Activated CD8-positive, alpha-beta memory T cell treated with anti-CD3 and anti-CD28 coated beads, Interleukin-2, amount 10 ng/mL, durations not matched to agents 7 days and 5 days (primary cell): ENCODE measurements at regions not wholly inside any gene's neighbourhood (a gene's known extent, or its start where the extent isn't known, plus 50 kb on each side); places are given as distances from the start of the nearest gene placed in this dataset.
A peak's percentile ranks its signal among the peaks of the same experiment; 100 is the strongest.

Experiments
- ATAC-seq: fragments of 150-1000 bp; cut with Tn5 transposase; one replicate; pipeline ENCODE4 v1.10.0; 2021; ENCODE audit warnings: moderate library complexity
- CTCF ChIA-PET: fragments of 350-600 bp; sonication (Branson Sonifier 250); formaldehyde crosslinking; loops from one replicate; lab custom pipeline; 2021; ENCODE audit warnings: antibody characterized with exemption; lab: Charles Lee
- DNase-seq: peaks from one replicate; pipeline ENCODE4 v3.0.0-alpha.2; 2020
- H3K27ac Mint-ChIP-seq: one replicate; pipeline ENCODE4 v1.8.0; 2021; ENCODE audit warnings: mild to moderate bottlenecking, mixed read lengths
- H3K27me3 Mint-ChIP-seq: one replicate; pipeline ENCODE4 v1.8.0; 2021; ENCODE audit warnings: mixed read lengths
- H3K36me3 Mint-ChIP-seq: one replicate; pipeline ENCODE4 v1.8.0; 2021; ENCODE audit warnings: mild to moderate bottlenecking, mixed read lengths
- H3K4me1 Mint-ChIP-seq: one replicate; pipeline ENCODE4 v1.8.0; 2021; ENCODE audit warnings: mixed read lengths
- H3K4me3 Mint-ChIP-seq: one replicate; pipeline ENCODE4 v1.8.0; 2021; ENCODE audit warnings: mild to moderate bottlenecking, moderate library complexity, mixed read lengths
- H3K9me3 Mint-ChIP-seq: one replicate; pipeline ENCODE4 v1.8.0; 2022; ENCODE audit warnings: low read depth, mixed read lengths

- peaks cover 53% of the 10 kb centered on the region for H3K27me3 Mint-ChIP-seq
- DNase-seq (no peak), ATAC-seq (no peak)
- peaks cover 9% of the 10 kb centered on the region for H3K4me1 Mint-ChIP-seq
- no peak overlapping the region for H3K4me3 Mint-ChIP-seq
- H3K9me3 Mint-ChIP-seq: no peaks in the 10 kb centered on the region
- CTCF ChIA-PET: interaction anchor here (0.6 kb wide), 1 partner anchor 180 kb away, joined by 3 read pairs; no protein-coding TSS in a partner anchor
- H3K36me3 Mint-ChIP-seq: no peaks in the 10 kb centered on the region
- no peak overlapping the region for H3K27ac Mint-ChIP-seq
Measured at GRCh38 chr12:66978802-66979201, 290.4 kb upstream of the CAND1 start.

- H3K36me3 Mint-ChIP-seq: no peaks in the 10 kb centered on the region
- peaks cover 55% of the 10 kb centered on the region for H3K27me3 Mint-ChIP-seq
- no peaks in the 10 kb centered on the region for H3K9me3 Mint-ChIP-seq
- peaks cover 9% of the 10 kb centered on the region for H3K4me1 Mint-ChIP-seq
- DNase-seq (no peak), ATAC-seq (peak; percentile 51)
- CTCF ChIA-PET: interaction anchor here (0.6 kb wide), 1 partner anchor 179 kb away, joined by 3 read pairs; no protein-coding TSS in a partner anchor
- H3K4me3 Mint-ChIP-seq: no peak overlapping the region
- H3K27ac Mint-ChIP-seq: no peak overlapping the region
Measured at GRCh38 chr12:66979251-66979650, 289.9 kb upstream of the CAND1 start.

DNA sequence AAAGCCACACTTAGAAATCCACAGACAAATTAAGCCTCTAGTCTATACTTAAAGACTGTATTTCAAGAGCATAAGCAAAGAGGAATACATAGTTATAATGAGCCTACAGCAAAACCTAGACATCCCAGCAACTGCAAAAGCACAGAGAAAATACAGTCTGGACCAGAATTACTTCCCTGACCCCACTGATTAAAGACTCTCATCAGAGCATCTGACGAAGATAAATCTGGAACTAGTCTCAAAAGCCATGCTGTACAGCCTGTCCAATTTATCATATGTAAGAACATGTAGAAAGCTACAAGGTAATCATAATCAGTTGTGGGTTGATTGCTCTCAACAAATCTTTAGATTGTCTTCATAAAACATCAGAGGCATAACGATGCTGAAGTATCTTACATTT, 285.1 kb upstream of the CAND1 start:
- DNase-seq: no peak
- Mint-ChIP-seq H3K4me3 (no peak overlapping the region), H3K27ac (no peak overlapping the region), H3K27me3 (peaks cover 29% of the 10 kb centered on the region), H3K36me3 (no peaks in the 10 kb centered on the region), H3K9me3 (no peaks in the 10 kb centered on the region), H3K4me1 (peaks cover 5% of the 10 kb centered on the region)
- CTCF ChIA-PET: no interaction called here
- ATAC-seq: no peak

DNA sequence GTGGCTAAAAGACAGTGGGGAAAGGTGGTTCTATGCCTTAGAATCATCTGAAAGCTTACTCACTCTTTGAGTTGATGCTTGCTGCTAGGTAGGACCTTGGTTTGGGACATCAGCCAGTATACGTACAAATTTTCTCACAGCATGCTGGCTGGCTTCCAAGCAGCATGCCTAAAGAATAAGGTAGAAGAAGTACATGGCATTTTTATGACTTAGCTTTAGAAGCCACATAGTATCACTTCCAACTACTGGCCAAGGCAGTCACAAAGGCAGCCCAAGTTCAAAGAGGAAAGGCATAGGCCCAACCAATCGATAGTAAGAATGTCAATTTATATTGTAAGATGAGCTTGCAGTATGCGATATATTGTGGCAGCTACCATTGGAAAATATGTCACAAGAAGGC, 284.2 kb upstream of the CAND1 start:
- DNase-seq (no peak), ATAC-seq (no peak)
- H3K9me3 Mint-ChIP-seq: no peaks in the 10 kb centered on the region
- H3K4me3 Mint-ChIP-seq: no peak overlapping the region
- peaks cover 23% of the 10 kb centered on the region for H3K27me3 Mint-ChIP-seq
- CTCF ChIA-PET: no interaction called here
- H3K4me1 Mint-ChIP-seq: no peaks in the 10 kb centered on the region
- no peak overlapping the region for H3K27ac Mint-ChIP-seq
- no peaks in the 10 kb centered on the region for H3K36me3 Mint-ChIP-seq

DNA sequence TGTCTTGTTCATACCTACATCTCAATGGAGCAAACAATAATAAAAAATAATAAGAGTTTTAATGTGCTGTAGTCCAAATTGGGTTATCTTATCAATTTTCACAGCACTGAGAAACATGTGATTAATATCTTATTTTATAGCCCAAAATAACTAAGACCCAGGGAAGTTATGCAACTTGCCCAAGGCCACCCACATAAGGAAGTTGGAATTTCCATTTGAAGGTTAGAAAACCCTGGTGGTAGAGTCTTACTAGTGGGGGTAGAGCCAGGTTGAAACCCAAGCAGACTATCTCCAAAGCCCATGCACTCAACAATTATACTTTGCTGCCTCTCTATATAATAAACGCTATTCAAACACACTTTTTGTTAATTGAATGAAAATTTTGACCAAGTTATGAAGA, 270.0 kb upstream of the CAND1 start:
- ATAC-seq: no peak
- no peak overlapping the region for H3K4me3 Mint-ChIP-seq
- CTCF ChIA-PET: no interaction called here

GRCh38 chr12:67001251-67001650, 267.9 kb upstream of the CAND1 start:
- no peaks in the 10 kb centered on the region for H3K36me3 Mint-ChIP-seq
- DNase-seq (no peak), ATAC-seq (no peak)
- H3K27me3 Mint-ChIP-seq: peaks cover 10% of the 10 kb centered on the region
- no peaks in the 10 kb centered on the region for H3K4me1 Mint-ChIP-seq
- H3K4me3 Mint-ChIP-seq: no peak overlapping the region
- no peaks in the 10 kb centered on the region for H3K9me3 Mint-ChIP-seq
- H3K27ac Mint-ChIP-seq: no peak overlapping the region
- CTCF ChIA-PET: no interaction called here

More for the DNA sequence above, 270.0 kb upstream of the CAND1 start:
- Mint-ChIP-seq H3K27me3 (peaks cover 6% of the 10 kb centered on the region), H3K27ac (no peak overlapping the region), H3K4me1 (no peaks in the 10 kb centered on the region), H3K36me3 (no peaks in the 10 kb centered on the region), H3K9me3 (no peaks in the 10 kb centered on the region)
- DNase-seq: no peak

DNA sequence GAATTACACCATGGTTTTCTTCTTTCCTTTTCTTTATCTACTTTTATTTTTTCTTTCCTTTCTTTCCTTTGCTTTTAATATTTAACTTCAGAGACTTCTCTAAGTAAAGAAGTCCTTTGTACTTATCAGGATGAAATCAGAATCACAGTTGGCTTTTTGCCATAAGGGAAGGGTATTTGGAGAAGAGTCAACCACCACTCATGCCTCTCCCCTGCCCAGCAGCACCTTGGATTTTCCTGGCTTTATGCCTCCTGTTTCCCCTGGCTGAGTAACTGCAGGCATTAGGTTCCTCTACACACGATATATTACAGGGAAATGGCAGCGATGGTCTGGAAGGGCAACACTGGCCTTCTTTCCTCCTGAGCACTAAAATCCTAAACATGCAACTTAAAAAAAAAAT, 266.4 kb upstream of the CAND1 start:
- DNase-seq (no peak), ATAC-seq (no peak)
- H3K36me3 Mint-ChIP-seq: no peaks in the 10 kb centered on the region
- H3K4me3 Mint-ChIP-seq: no peak overlapping the region
- H3K27ac Mint-ChIP-seq: no peak overlapping the region
- no peaks in the 10 kb centered on the region for H3K4me1 Mint-ChIP-seq
- CTCF ChIA-PET: no interaction called here
- H3K9me3 Mint-ChIP-seq: no peaks in the 10 kb centered on the region
- peaks cover 7% of the 10 kb centered on the region for H3K27me3 Mint-ChIP-seq

GRCh38 chr12:67006610-67007009, 262.5 kb upstream of the CAND1 start:
- CTCF ChIA-PET: no interaction called here
- peaks cover 4% of the 10 kb centered on the region for H3K27me3 Mint-ChIP-seq

DNA sequence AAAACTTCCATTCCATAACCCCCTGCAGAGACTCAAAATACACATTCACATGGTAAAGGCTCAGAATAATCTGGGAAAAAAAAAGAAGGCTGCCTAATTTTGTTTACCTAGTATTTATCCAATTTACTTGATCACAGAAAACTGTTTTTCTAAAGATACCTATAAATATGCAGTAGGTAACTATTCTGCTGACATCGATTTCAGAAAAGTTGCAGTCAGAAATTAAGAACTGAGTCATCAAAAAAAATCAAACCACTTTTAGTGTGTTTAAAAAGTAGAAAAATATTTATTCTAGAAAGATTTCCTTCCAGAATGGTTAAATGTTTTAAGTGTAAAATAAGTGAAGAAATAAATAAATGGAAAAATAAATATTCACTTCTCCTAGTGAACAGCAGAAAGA, 254.5 kb upstream of the CAND1 start:
- H3K4me1 Mint-ChIP-seq: no peaks in the 10 kb centered on the region
- no peak for DNase-seq
- no peak overlapping the region for H3K27ac Mint-ChIP-seq
- CTCF ChIA-PET: no interaction called here
- H3K36me3 Mint-ChIP-seq: no peaks in the 10 kb centered on the region
- no peak overlapping the region for H3K4me3 Mint-ChIP-seq
- no peaks in the 10 kb centered on the region for H3K9me3 Mint-ChIP-seq
- H3K27me3 Mint-ChIP-seq: no peaks in the 10 kb centered on the region
- ATAC-seq: no peak

More at GRCh38 chr12:67006610-67007009, 262.5 kb upstream of the CAND1 start:
- no peak overlapping the region for H3K4me3 Mint-ChIP-seq
- DNase-seq (no peak), ATAC-seq (no peak)
- H3K27ac Mint-ChIP-seq: no peak overlapping the region
- H3K36me3 Mint-ChIP-seq: no peaks in the 10 kb centered on the region
- H3K4me1 Mint-ChIP-seq: no peaks in the 10 kb centered on the region
- H3K9me3 Mint-ChIP-seq: no peaks in the 10 kb centered on the region

DNA sequence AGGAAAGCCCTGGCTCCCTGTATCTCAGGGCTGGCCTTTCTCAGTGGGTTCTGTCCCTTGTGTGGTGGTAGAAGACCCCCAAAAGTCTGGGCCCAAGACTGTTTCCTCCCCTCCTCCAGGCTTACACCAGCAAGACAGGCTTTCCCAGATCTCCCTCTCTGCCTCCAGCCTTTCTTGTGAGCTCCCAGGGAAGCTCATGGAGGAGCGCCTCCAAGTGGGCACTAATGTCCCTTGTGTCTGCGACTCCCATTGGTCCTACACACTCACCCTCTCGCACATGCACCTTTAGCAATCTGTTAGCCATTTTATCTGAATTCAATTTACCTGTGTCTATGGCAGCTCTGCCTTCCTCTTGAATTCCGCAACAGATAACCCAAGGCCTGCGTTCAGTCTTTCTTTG, 251.1 kb upstream of the CAND1 start:
- H3K27me3 Mint-ChIP-seq: no peaks in the 10 kb centered on the region
- H3K4me1 Mint-ChIP-seq: no peaks in the 10 kb centered on the region
- H3K27ac Mint-ChIP-seq: no peak overlapping the region
- H3K4me3 Mint-ChIP-seq: no peak overlapping the region
- DNase-seq (no peak), ATAC-seq (no peak)
- H3K9me3 Mint-ChIP-seq: no peaks in the 10 kb centered on the region
- H3K36me3 Mint-ChIP-seq: no peaks in the 10 kb centered on the region
- CTCF ChIA-PET: no interaction called here

DNA sequence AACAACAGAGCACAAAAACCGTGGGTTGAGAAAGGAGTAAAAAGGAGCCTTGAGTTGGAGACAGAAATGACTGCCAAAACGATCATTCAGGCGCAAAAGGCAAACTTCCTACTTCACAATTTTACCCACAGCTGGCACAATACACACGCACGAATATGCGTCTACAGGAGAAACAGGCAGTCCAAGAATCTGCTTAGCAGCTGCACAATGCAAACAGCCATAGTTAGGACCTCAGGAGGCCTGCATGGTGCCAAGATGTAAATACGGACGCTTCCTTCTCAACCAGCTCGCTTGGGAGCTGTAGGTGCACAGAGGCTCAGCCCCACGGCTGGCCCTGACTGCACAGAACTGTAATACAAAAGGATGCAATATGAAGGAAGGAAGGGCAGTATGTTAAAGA, 250.1 kb upstream of the CAND1 start:
- no peak for ATAC-seq
- H3K27ac Mint-ChIP-seq: no peak overlapping the region
- no peaks in the 10 kb centered on the region for H3K9me3 Mint-ChIP-seq
- no peaks in the 10 kb centered on the region for H3K4me1 Mint-ChIP-seq
- no peak for DNase-seq
- CTCF ChIA-PET: no interaction called here
- peaks cover under 1% of the 10 kb centered on the region for H3K27me3 Mint-ChIP-seq
- H3K36me3 Mint-ChIP-seq: no peaks in the 10 kb centered on the region
- no peak overlapping the region for H3K4me3 Mint-ChIP-seq

DNA sequence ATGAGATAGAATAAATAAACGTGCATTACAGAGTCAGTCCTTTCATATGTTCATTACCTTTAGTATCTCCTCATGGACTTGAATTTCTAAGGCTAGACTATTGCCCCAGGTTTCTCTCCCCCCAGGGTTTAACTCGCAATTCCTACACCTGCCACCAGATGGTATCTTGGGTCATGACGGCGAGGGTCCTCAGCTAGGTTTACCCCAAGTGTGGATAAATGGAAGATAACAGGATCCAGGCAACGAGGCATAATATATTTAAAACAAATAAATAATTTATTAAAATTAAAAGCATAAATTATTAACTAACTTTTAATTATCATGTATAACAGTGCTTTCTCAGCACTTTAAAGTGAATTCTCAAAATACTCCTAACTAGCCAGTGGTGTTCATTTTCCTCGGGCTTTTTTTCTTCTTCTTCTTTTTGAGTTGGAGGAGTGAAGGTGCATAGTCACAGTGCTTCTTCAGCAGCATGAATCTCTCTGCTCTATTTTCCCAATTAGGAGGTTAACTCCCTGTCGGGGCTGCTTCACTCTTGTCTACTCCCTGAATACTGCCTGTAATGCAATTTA, 243.5 kb upstream of the CAND1 start:
- H3K4me1 Mint-ChIP-seq: no peaks in the 10 kb centered on the region
- ATAC-seq: no peak

GRCh38 chr12:67026487-67027246, 242.5 kb upstream of the CAND1 start:
- Mint-ChIP-seq H3K4me3 (no peak overlapping the region), H3K4me1 (no peaks in the 10 kb centered on the region), H3K36me3 (no peaks in the 10 kb centered on the region), H3K27me3 (peaks cover 2% of the 10 kb centered on the region), H3K9me3 (no peaks in the 10 kb centered on the region), H3K27ac (no peak overlapping the region)
- CTCF ChIA-PET: interaction anchor here (0.7 to 1.3 kb wide), 4 partner anchors 18 to 330 kb away, joined by 3 to 4 read pairs (median 3); partner anchors contain the start of gene CAND1
- DNase-seq (no peak), ATAC-seq (no peak)

More for the DNA sequence above, 243.5 kb upstream of the CAND1 start:
- CTCF ChIA-PET: interaction anchor here (0.7 to 1.3 kb wide), 5 partner anchors 17 to 331 kb away, joined by 3 to 4 read pairs (median 3); partner anchors contain the start of gene CAND1
- H3K27me3 Mint-ChIP-seq: peaks cover 2% of the 10 kb centered on the region
- no peaks in the 10 kb centered on the region for H3K9me3 Mint-ChIP-seq
- no peaks in the 10 kb centered on the region for H3K36me3 Mint-ChIP-seq
- no peak for DNase-seq
- H3K27ac Mint-ChIP-seq: no peak overlapping the region
- H3K4me3 Mint-ChIP-seq: no peak overlapping the region

GRCh38 chr12:67028529-67028928, 240.6 kb upstream of the CAND1 start:
- H3K9me3 Mint-ChIP-seq: no peaks in the 10 kb centered on the region
- H3K4me3 Mint-ChIP-seq: no peak overlapping the region
- DNase-seq (no peak), ATAC-seq (no peak)
- H3K36me3 Mint-ChIP-seq: no peaks in the 10 kb centered on the region
- H3K4me1 Mint-ChIP-seq: no peaks in the 10 kb centered on the region
- no peak overlapping the region for H3K27ac Mint-ChIP-seq
- CTCF ChIA-PET: no interaction called here
- peaks cover 2% of the 10 kb centered on the region for H3K27me3 Mint-ChIP-seq
